Ammon's horn (tissue), 1 donor: ENCODE measurements at regions not wholly inside any gene's neighbourhood (a gene's known extent, or its start where the extent isn't known, plus 50 kb on each side); places are given as distances from the start of the nearest gene placed in this dataset.

Experiments used
- DNase-seq: peaks from one replicate; pipeline ENCODE4 v3.0.0-alpha.2; 2016; ENCODE audit warnings: low spot score

- no peak for DNase-seq
Observed at GRCh38 chr3:154549391-154549790, 119.4 kb upstream of the GPR149 start.

GRCh38 chr3:154548341-154548740, 118.4 kb upstream of the GPR149 start:
- DNase-seq, result no peak

GRCh38 chr3:154542837-154543236, 112.8 kb upstream of the GPR149 start:
- DNase-seq, result no peak

GRCh38 chr3:154540950-154541604, 111.1 kb upstream of the GPR149 start:
- no peak for DNase-seq

- DNase-seq, result no peak
Observed at GRCh38 chr3:154538566-154539360, 108.8 kb upstream of the GPR149 start.

DNA sequence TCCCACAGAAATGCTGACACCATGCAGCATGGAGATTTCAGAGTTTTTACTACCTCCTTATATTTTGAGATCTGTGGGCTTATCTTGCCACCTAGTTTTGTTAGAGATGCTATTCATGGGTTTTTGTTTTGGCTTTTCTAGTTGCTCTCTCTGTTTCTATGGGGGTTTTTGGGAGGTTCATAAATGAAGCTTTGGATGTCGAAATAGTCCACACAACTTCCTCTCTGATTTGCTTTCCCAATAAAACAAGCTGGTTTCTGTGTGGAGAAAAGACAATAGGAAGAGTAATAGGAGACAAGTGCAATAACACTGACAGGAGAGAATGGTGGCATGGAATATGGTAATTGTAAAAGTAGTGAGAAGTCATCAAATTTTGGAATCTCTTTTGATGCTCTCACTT, 106.8 kb upstream of the GPR149 start:
- DNase-seq, result no peak

DNA sequence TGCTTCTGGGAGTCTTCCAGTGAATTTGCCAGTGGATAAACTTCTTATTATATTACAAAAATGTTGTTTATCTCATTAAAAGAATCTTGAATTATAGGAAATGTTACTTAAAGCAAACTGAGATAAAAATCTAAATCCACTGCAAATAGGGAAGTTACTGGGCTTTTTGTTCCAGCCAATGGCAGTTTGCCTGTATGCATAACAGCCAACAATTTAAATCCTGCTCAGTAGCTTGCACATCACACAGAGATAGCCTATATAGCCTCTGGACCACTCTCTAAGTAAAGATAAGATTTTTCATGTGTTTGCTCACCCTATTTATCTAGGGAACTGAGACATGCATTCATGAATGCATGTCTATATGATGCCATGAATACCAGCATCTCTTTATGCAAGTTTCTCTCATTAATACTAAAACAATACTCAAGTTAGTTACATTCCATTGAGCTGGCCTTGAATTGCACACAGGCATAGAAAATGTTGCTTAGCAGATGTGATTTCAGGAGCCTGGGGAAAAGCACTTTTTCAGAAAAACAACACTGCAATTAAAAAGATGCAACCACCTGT, 92.1 kb upstream of the GPR149 start:
- DNase-seq, result no peak

- no peak for DNase-seq
Observed at GRCh38 chr3:154517404-154517803, 87.4 kb upstream of the GPR149 start.

DNA sequence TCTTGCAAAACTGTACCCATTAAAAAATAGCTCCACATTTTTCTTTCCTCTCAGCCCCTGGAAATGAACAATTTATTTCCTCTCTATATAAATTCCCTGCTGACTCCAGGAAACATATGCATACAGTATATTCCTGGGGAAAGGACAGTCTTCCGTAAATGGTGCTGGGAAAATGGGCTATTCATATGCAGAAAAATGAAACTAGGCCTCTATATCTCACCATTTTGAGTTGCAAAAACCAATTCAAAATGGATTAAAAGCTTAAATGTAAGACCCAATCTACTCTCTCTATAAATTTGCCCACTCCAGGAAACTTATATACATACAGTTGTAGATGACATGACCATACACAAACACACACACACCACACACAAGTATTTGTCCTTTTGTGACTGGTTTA, 85.9 kb upstream of the GPR149 start:
- no peak for DNase-seq

DNA sequence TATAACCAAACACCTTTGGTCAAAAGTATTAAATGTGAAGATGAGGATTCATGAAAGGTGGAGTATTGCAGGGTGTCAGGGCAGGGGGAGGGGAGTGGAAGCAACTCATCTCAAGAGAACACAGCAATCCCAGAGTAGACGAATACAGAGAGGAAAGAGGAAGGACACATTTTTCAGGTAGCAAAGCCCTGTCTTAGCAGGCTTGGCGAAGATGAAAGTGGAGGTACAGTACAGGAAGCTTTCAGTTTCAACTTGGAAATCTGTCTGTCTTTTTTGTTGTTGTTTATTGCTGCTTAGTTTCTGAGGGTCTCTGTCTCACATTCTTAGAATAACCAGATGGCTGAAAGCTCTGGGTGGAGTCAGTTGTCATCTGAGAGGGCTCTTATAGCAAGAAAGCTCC, 80.8 kb upstream of the GPR149 start:
- no peak for DNase-seq

- DNase-seq, result no peak
Observed at GRCh38 chr3:154507727-154508126, 77.7 kb upstream of the GPR149 start.

DNA sequence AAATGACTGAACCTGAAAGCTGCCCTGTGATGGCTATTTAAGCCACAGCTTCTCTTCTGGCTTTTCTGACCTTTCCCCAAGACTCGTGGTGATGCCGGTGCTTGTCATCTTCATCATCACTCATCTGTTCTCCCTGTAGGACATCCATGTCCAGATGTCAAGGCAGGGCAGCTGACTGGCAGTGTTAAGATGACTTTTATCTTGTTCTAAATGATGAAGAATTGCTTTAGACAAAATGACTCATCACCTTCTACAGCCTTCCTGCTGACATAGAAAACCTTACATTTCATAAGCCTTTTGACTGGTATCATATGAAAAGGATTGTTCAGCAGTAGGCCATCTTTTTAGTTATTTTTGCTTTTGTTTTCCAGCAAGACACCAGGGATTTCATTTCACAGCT, 67.0 kb upstream of the GPR149 start:
- no peak for DNase-seq

DNA sequence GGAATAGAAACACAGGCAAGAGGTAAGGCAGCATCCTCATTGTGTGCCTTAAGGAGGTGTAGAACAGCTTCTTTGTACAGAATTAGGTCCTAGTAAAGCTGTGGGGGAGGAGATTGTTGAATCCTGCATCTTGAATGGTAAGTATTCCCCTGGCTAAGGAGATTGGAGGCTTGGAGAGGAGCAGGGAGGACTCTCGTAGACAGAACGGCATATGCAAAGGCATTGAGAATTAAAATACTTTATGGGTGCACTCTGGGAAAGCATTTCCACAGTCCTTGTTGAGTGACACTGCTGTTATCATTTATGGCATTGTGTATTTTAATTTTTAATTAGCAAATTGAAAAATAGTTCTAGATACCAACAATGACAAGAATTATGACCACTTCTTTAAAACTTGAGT, 66.5 kb upstream of the GPR149 start:
- DNase-seq, result no peak

DNA sequence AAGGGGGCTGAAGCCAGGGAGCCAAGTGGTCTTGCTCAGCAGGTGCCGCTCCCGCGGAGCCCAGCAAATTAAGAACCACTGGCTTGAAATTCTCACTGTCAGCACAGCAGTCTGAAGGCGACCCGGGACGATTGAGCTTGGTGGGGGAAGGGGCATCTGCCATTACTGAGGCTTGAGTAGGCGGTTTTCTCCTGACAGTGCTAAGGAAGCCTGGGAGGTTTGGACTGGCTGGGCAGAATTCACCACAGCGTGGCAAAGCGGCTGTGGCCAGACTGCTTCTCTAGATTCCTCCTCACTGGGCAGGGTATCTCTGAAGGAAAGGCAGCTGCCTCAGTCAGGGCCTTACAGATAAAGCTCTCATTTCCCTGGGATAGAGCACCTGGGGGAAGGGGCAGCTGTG, 57.0 kb upstream of the GPR149 start:
- no peak for DNase-seq

- no peak for DNase-seq
Observed at GRCh38 chr3:154482507-154482906, 52.5 kb upstream of the GPR149 start.

GRCh38 chr3:154480033-154480432, 50.0 kb upstream of the GPR149 start:
- DNase-seq, result no peak
